CD14-positive monocyte (primary cell): ENCODE measurements at regions not wholly inside any gene's neighbourhood (a gene's known extent, or its start where the extent isn't known, plus 50 kb on each side); places are given as distances from the start of the nearest gene placed in this dataset.

ENCODE experiments used
- DNase-seq, 3 donors: peaks; one replicate each; pipeline ENCODE4 v3.0.0-alpha.2; 2011 to 2022
- H2AFZ ChIP-seq: 2 replicates; pipeline ENCODE4 v1.6.0; 2012; ENCODE audit warnings: mild to moderate bottlenecking, low read depth, low read length, inconsistent platforms; ENCODE audit not compliant: insufficient read depth, poor library complexity, severe bottlenecking
- H3K27ac ChIP-seq, 2 donors: 1 replicate in 1 of 2; 2 replicates in 1 of 2; pipeline ENCODE4 v1.5.1; 2012 to 2013; ENCODE audit warnings: low read length in 2 of 2, control low read depth in 1 of 2, inconsistent platforms in 1 of 2, low read depth in 1 of 2, mild to moderate bottlenecking in 1 of 2
- H3K27me3 ChIP-seq, 2 donors: one replicate each; pipeline versions ENCODE4 v1.6.0 to v1.6.1; 2011 to 2013; ENCODE audit warnings: low read length in 2 of 2; ENCODE audit not compliant: control insufficient read depth in 2 of 2, insufficient read depth in 2 of 2
- H3K36me3 ChIP-seq, 2 donors: replicated peaks in 1 of 2; 1 replicate in 1 of 2; 2 replicates in 1 of 2; pipeline versions ENCODE4 v1.5.1 to v1.6.1; 2012 to 2013; ENCODE audit warnings: low read length in 2 of 2, control low read depth in 1 of 2, inconsistent platforms in 1 of 2, mild to moderate bottlenecking in 1 of 2; ENCODE audit not compliant: insufficient read depth in 2 of 2, control insufficient read depth in 1 of 2
- H3K4me1 ChIP-seq, 2 donors: 1 replicate in 1 of 2; 2 replicates in 1 of 2; pipeline versions ENCODE4 v1.5.1 to v1.6.1; 2012 to 2013; ENCODE audit warnings: low read length in 2 of 2, control low read depth in 1 of 2, inconsistent platforms in 1 of 2, mild to moderate bottlenecking in 1 of 2, moderate library complexity in 1 of 2; ENCODE audit not compliant: insufficient read depth in 2 of 2, control insufficient read depth in 1 of 2
- H3K4me2 ChIP-seq: replicated peaks from 2 replicates; pipeline ENCODE3; 2012; ENCODE audit warnings: low read length, moderate library complexity, mild to moderate bottlenecking; ENCODE audit not compliant: poor library complexity, severe bottlenecking; ENCODE audit errors: extremely low read depth
- H3K4me3 ChIP-seq, 3 experiments: fragments of 200-600 bp in 1 of 3; sonication (generic) in 1 of 3; replicated peaks in 1 of 3; 1 replicate in 2 of 3; 2 replicates in 1 of 3; pipeline ENCODE4 v1.5.1; 2011 to 2013; ENCODE audit warnings: low read length in 3 of 3, mild to moderate bottlenecking in 3 of 3, control low read depth in 2 of 3, low read depth in 2 of 3, inconsistent platforms in 1 of 3, moderate library complexity in 1 of 3
- H3K79me2 ChIP-seq: 2 replicates; pipeline ENCODE4 v1.6.0; 2012; ENCODE audit warnings: mild to moderate bottlenecking, control low read depth, inconsistent platforms, low read length, moderate library complexity; ENCODE audit not compliant: insufficient read depth
- H3K9ac ChIP-seq: 2 replicates; pipeline ENCODE4 v1.6.0; 2017; ENCODE audit warnings: low read length, mild to moderate bottlenecking; ENCODE audit not compliant: insufficient read depth, poor library complexity, severe bottlenecking
- H3K9me3 ChIP-seq, 2 donors: replicated peaks in 1 of 2; 1 replicate in 1 of 2; 2 replicates in 1 of 2; pipeline versions ENCODE4 v1.5.1 to v1.6.1; 2012 to 2013; ENCODE audit warnings: low read length in 2 of 2, control low read depth in 1 of 2; ENCODE audit not compliant: control insufficient read depth in 1 of 2, insufficient read depth in 1 of 2
- H4K20me1 ChIP-seq: 2 replicates; pipeline ENCODE4 v1.6.0; 2012; ENCODE audit warnings: mild to moderate bottlenecking, low read length, control low read depth, moderate library complexity; ENCODE audit not compliant: insufficient read depth
- H3K27ac Mint-ChIP-seq, 7 donors: one replicate each; pipeline ENCODE4 v1.8.0; 2020; ENCODE audit warnings: mild to moderate bottlenecking in 7 of 7, mixed read lengths in 7 of 7, moderate library complexity in 6 of 7, inconsistent platforms in 2 of 7
- H3K27me3 Mint-ChIP-seq, 3 donors: one replicate each; pipeline ENCODE4 v1.8.0; 2021 to 2022; ENCODE audit warnings: low read depth in 3 of 3, mild to moderate bottlenecking in 3 of 3, mixed read lengths in 3 of 3, moderate library complexity in 3 of 3, inconsistent platforms in 1 of 3
- H3K36me3 Mint-ChIP-seq, 2 donors: one replicate each; pipeline ENCODE4 v1.8.0; 2020; ENCODE audit warnings: mixed read lengths in 2 of 2, inconsistent platforms in 1 of 2, mild to moderate bottlenecking in 1 of 2
- H3K4me1 Mint-ChIP-seq: one replicate; pipeline ENCODE4 v1.8.0; 2020; ENCODE audit warnings: mild to moderate bottlenecking, mixed read lengths
- H3K4me3 Mint-ChIP-seq, 2 donors: one replicate each; pipeline ENCODE4 v1.8.0; 2020; ENCODE audit warnings: mild to moderate bottlenecking in 2 of 2, mixed read lengths in 2 of 2, moderate library complexity in 1 of 2
- H3K9me3 Mint-ChIP-seq, 7 donors: one replicate each; pipeline ENCODE4 v1.8.0; 2020 to 2022; ENCODE audit warnings: mixed read lengths in 7 of 7, mild to moderate bottlenecking in 6 of 7, moderate library complexity in 6 of 7, inconsistent platforms in 2 of 7
- WGBS: methylation state at CpG from one replicate; pipeline ENCODE4 v1.1.5; 2013; ENCODE audit warnings: missing lambda C conversion rate; ENCODE audit not compliant: insufficient coverage; 5-methylcytosine and 5-hydroxymethylcytosine counted together
- intact Hi-C, 2 donors: fragments of 100-400 bp; cut with micrococcal nuclease; formaldehyde crosslinking; loops; one replicate each; pipeline versions ENCODE4 v1.15.0 to v1.15.1; 2023
- TF ChIP-seq, protein P1 (sequence below): fragments of 200-600 bp; IDR thresholded peaks from one replicate; pipeline ENCODE4 v1.8.0; 2022; ENCODE audit warnings: antibody characterized with exemption, mild to moderate bottlenecking

GRCh38 chr7:118696879-118697278, 472.4 kb downstream of the ANKRD7 start:
- Mint-ChIP-seq H3K27me3 (no peaks in the 10 kb centered on the region), H3K4me3 (no peak overlapping the region), H3K4me1 (no peaks in the 10 kb centered on the region), H3K27ac (peak overlapping the region in 1 of 7 donors; percentile 3), H3K9me3 (peaks cover 0 to 4% (median 0%) of the 10 kb centered on the region in 7 donors), H3K36me3 (no peaks in the 10 kb centered on the region)
- no peaks in the 10 kb centered on the region for H3K36me3 ChIP-seq
- 89% methylated on average over 1 of the region's 2 CpGs for WGBS
- H3K4me2 ChIP-seq, result no peak overlapping the region
- TF ChIP-seq, protein P1, sequence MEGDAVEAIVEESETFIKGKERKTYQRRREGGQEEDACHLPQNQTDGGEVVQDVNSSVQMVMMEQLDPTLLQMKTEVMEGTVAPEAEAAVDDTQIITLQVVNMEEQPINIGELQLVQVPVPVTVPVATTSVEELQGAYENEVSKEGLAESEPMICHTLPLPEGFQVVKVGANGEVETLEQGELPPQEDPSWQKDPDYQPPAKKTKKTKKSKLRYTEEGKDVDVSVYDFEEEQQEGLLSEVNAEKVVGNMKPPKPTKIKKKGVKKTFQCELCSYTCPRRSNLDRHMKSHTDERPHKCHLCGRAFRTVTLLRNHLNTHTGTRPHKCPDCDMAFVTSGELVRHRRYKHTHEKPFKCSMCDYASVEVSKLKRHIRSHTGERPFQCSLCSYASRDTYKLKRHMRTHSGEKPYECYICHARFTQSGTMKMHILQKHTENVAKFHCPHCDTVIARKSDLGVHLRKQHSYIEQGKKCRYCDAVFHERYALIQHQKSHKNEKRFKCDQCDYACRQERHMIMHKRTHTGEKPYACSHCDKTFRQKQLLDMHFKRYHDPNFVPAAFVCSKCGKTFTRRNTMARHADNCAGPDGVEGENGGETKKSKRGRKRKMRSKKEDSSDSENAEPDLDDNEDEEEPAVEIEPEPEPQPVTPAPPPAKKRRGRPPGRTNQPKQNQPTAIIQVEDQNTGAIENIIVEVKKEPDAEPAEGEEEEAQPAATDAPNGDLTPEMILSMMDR, result no peak
- H3K27me3 ChIP-seq, result no peaks in the 10 kb centered on the region
- intact Hi-C loops, result no loop called here
- H3K9me3 ChIP-seq, result no peaks in the 10 kb centered on the region
- H2AFZ ChIP-seq, result no peak overlapping the region
- H3K4me3 ChIP-seq, result no peak overlapping the region
- no peaks in the 10 kb centered on the region for H3K4me1 ChIP-seq
- no peaks in the 10 kb centered on the region for H4K20me1 ChIP-seq
- no peaks in the 10 kb centered on the region for H3K79me2 ChIP-seq
- DNase-seq, result no peak
- H3K9ac ChIP-seq, result no peak overlapping the region
- H3K27ac ChIP-seq, result no peak overlapping the region

DNA sequence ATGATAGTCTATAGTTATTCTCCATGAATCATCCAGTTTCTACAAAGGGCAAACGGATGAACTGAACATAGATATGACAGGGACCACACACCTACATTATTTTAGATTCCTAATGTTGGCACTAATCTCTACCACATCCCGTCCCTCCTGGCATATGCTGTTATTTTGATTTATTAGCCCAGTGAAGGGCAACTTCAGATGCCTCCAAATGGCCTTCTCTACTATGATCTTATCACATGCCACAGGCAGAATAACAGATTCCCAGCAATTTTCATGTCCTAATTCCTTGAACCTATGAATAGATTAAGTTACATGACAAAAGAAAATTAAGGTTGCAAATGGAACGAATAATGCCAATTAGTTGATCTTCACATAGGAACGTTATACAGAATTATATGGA, 474.7 kb downstream of the ANKRD7 start:
- Histone ChIP-seq H3K79me2 (no peaks in the 10 kb centered on the region), H2AFZ (no peak overlapping the region), H3K9ac (no peak overlapping the region), H3K36me3 (no peaks in the 10 kb centered on the region), H3K27me3 (no peaks in the 10 kb centered on the region), H3K4me2 (no peak overlapping the region), H3K9me3 (no peaks in the 10 kb centered on the region), H3K27ac (no peak overlapping the region), H4K20me1 (no peaks in the 10 kb centered on the region), H3K4me3 (no peak overlapping the region), H3K4me1 (no peaks in the 10 kb centered on the region)
- intact Hi-C loops, result no loop called here
- TF ChIP-seq, protein P1, result no peak
- no peak for DNase-seq
- H3K9me3 Mint-ChIP-seq, result peaks cover 0 to 4% (median 0%) of the 10 kb centered on the region in 7 donors
- H3K4me3 Mint-ChIP-seq, result no peak overlapping the region
- no peaks in the 10 kb centered on the region for H3K27me3 Mint-ChIP-seq
- no peak overlapping the region for H3K27ac Mint-ChIP-seq
- no peaks in the 10 kb centered on the region for H3K4me1 Mint-ChIP-seq
- 100% methylated on average over 1 of the region's 4 CpGs for WGBS
- no peaks in the 10 kb centered on the region for H3K36me3 Mint-ChIP-seq
